Neural cell (in vitro differentiated cells): ENCODE measurements at regions not wholly inside any gene's neighbourhood (a gene's known extent, or its start where the extent isn't known, plus 50 kb on each side); places are given as distances from the start of the nearest gene placed in this dataset.
A peak's percentile ranks its signal among the peaks of the same experiment; 100 is the strongest.

Experiments used
- H2AFZ ChIP-seq: fragments of 200-600, 300-800 bp; sonication (generic), shearing (Covaris generic); 2 replicates; pipeline ENCODE4 v1.6.0; 2014; ENCODE audit warnings: low read depth, mild to moderate bottlenecking, antibody characterized with exemption, low read length, moderate library complexity
- H3F3A ChIP-seq: fragments of 200-600 bp; shearing (Covaris generic); 2 replicates; pipeline ENCODE4 v1.6.1; 2016; ENCODE audit warnings: mild to moderate bottlenecking, moderate library complexity, mixed read lengths, antibody characterized with exemption, low read length; ENCODE audit not compliant: insufficient read depth, poor library complexity, severe bottlenecking
- H3K27ac ChIP-seq: fragments of 200-600, 300-800 bp; sonication (generic), shearing (Covaris generic); 2 replicates; pipeline ENCODE4 v1.5.1; 2014; ENCODE audit warnings: mild to moderate bottlenecking, low read length, moderate library complexity
- H3K27me3 ChIP-seq: fragments of 300-800, 200-600 bp; sonication (generic), shearing (Covaris generic); 2 replicates; pipeline ENCODE4 v1.6.0; 2014; ENCODE audit warnings: mild to moderate bottlenecking, low read depth, low read length, moderate library complexity; ENCODE audit not compliant: insufficient read depth
- H3K36me3 ChIP-seq: fragments of 300-800, 200-600 bp; sonication (generic), shearing (Covaris generic); 2 replicates; pipeline ENCODE4 v1.5.1; 2014; ENCODE audit warnings: mild to moderate bottlenecking, antibody characterized with exemption, low read length, moderate library complexity; ENCODE audit not compliant: insufficient read depth
- H3K4me2 ChIP-seq: fragments of 300-800, 200-600 bp; sonication (generic), shearing (Covaris generic); 2 replicates; pipeline ENCODE4 v1.6.0; 2014; ENCODE audit warnings: mild to moderate bottlenecking, low read length
- H3K4me3 ChIP-seq: fragments of 300-800, 200-600 bp; sonication (generic), shearing (Covaris generic); 2 replicates; pipeline ENCODE4 v1.5.1; 2014; ENCODE audit warnings: mild to moderate bottlenecking, low read length, moderate library complexity
- H3K79me2 ChIP-seq: fragments of 200-600 bp; shearing (Covaris generic); replicated peaks from 2 replicates; pipeline ENCODE4 v1.6.0; 2014; ENCODE audit warnings: mild to moderate bottlenecking, low read length, moderate library complexity; ENCODE audit not compliant: insufficient read depth
- H3K9ac ChIP-seq: fragments of 300-800, 200-600 bp; sonication (generic), shearing (Covaris generic); 2 replicates; pipeline ENCODE4 v1.6.1; 2016; ENCODE audit warnings: mild to moderate bottlenecking, low read length, mixed read lengths
- H3K9me2 ChIP-seq: fragments of 200-600 bp; shearing (Covaris generic); 2 replicates; pipeline ENCODE4 v1.6.1; 2016; ENCODE audit warnings: mild to moderate bottlenecking, low read length, mixed read lengths; ENCODE audit not compliant: insufficient read depth
- H3K9me3 ChIP-seq: fragments of 200-600, 300-800 bp; sonication (generic), shearing (Covaris generic); 2 replicates; pipeline ENCODE4 v1.6.1; 2016; ENCODE audit warnings: mild to moderate bottlenecking, mixed run types, low read length, moderate library complexity, mixed read lengths
- H4K20me1 ChIP-seq: fragments of 200-600 bp; shearing (Covaris generic); 2 replicates; pipeline ENCODE4 v1.6.1; 2016; ENCODE audit warnings: mild to moderate bottlenecking, mixed run types; ENCODE audit not compliant: insufficient read depth
- CTCF ChIP-seq: fragments of 450-650 bp; IDR thresholded peaks from 2 replicates; pipeline ENCODE4 v1.5.1; 2014; ENCODE audit warnings: antibody characterized with exemption, mild to moderate bottlenecking, moderate library complexity; ENCODE audit not compliant: poor library complexity, severe bottlenecking
- EP300 ChIP-seq: fragments of 450-650 bp; conservative IDR thresholded peaks from 2 replicates; pipeline ENCODE4 v1.6.1; 2014; ENCODE audit warnings: antibody characterized with exemption, mild to moderate bottlenecking, moderate library complexity; ENCODE audit not compliant: poor library complexity, severe bottlenecking
- MXI1 ChIP-seq: fragments of 450-650 bp; conservative IDR thresholded peaks from 2 replicates; pipeline ENCODE4 v1.6.1; 2014; ENCODE audit warnings: antibody characterized with exemption, mild to moderate bottlenecking; ENCODE audit not compliant: poor library complexity, severe bottlenecking
- POLR2AphosphoS5 ChIP-seq: IDR thresholded peaks from 2 replicates; pipeline ENCODE4 v1.6.1; 2012
- RAD21 ChIP-seq: fragments of 450-650 bp; conservative IDR thresholded peaks from 2 replicates; pipeline ENCODE4 v1.6.1; 2014; ENCODE audit warnings: antibody characterized with exemption, mild to moderate bottlenecking, moderate library complexity
- REST ChIP-seq: IDR thresholded peaks from 2 replicates; pipeline ENCODE4 v1.6.1; 2012; ENCODE audit warnings: borderline replicate concordance
- SMC3 ChIP-seq: fragments of 450-650 bp; conservative IDR thresholded peaks from 2 replicates; pipeline ENCODE4 v1.6.1; 2014; ENCODE audit warnings: antibody characterized with exemption, mild to moderate bottlenecking, moderate library complexity; ENCODE audit not compliant: poor library complexity
- TAF1 ChIP-seq: IDR thresholded peaks from 2 replicates; pipeline ENCODE4 v1.6.1; 2012; ENCODE audit warnings: low read depth

GRCh38 chr18:44039826-44040225, 640.9 kb upstream of the SETBP1 start:
- no peak overlapping the region for H2AFZ ChIP-seq
- H3K27ac ChIP-seq, result peak overlapping the region; percentile 35
- H3F3A ChIP-seq, result no peaks in the 10 kb centered on the region
- no peaks in the 10 kb centered on the region for H3K36me3 ChIP-seq
- H3K4me2 ChIP-seq, result no peak overlapping the region
- H4K20me1 ChIP-seq, result no peaks in the 10 kb centered on the region
- TF ChIP-seq RAD21, result no peak
- no peak for TF ChIP-seq EP300
- no peak for TF ChIP-seq SMC3
- no peak for TF ChIP-seq CTCF
- no peak for TF ChIP-seq REST
- no peak for TF ChIP-seq TAF1
- no peak for TF ChIP-seq POLR2AphosphoS5
- H3K27me3 ChIP-seq, result no peaks in the 10 kb centered on the region
- H3K4me3 ChIP-seq, result no peak overlapping the region
- no peaks in the 10 kb centered on the region for H3K9me3 ChIP-seq
- no peaks in the 10 kb centered on the region for H3K9me2 ChIP-seq
- no peaks in the 10 kb centered on the region for H3K79me2 ChIP-seq
- H3K9ac ChIP-seq, result no peak overlapping the region

GRCh38 chr18:44041553-44041952, 639.1 kb upstream of the SETBP1 start:
- Histone ChIP-seq H3K79me2 (no peaks in the 10 kb centered on the region), H2AFZ (no peak overlapping the region), H3K36me3 (no peaks in the 10 kb centered on the region), H3K27me3 (no peaks in the 10 kb centered on the region), H3K9ac (peak overlapping the region; percentile 50), H3K4me2 (peak overlapping the region; percentile 56), H3K9me2 (no peaks in the 10 kb centered on the region), H4K20me1 (no peaks in the 10 kb centered on the region), H3K9me3 (no peaks in the 10 kb centered on the region), H3K4me3 (peak overlapping the region; percentile 44), H3K27ac (peak overlapping the region; percentile 92), H3F3A (no peaks in the 10 kb centered on the region)
- TF ChIP-seq REST (peak; percentile 65), MXI1 (no peak), RAD21 (no peak), TAF1 (no peak), EP300 (no peak), SMC3 (no peak)
